ENCODE measurements at regions not wholly inside any gene's neighbourhood (a gene's known extent, or its start where the extent isn't known, plus 50 kb on each side); places are given as distances from the start of the nearest gene placed in this dataset.

DNA sequence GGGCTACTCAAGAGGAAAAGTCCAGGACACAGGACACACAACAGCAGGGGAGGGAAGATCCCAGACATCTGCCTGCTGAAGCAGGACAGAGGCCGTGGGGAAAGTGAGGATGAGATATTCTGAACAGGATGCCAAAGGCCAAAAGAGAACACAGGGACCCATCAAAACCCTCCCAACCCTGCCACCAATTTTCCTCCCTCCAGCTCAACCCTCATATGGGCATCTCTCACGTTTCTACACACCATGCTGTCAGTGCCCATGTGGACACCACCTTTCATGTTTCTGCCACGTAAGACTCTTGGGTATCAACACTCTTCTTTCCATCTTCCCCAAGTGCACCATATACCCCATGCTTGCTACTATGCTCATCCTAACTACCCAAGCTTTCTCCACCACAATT lies 97.6 kb downstream of the RNASEH2B start:
- no TSS peak for BruUV-seq (replicated peaks)
- no peaks in the 10 kb centered on the region for H3K36me3 ChIP-seq (ENCODE audit: control insufficient read depth, insufficient read depth, low read length)
- H3K27ac Mint-ChIP-seq (ENCODE audit: unreplicated experiment), result no peak overlapping the region
- no peak overlapping the region for H3K4me3 ChIP-seq (ENCODE audit: low read depth, low read length)
- H3K27me3 Mint-ChIP-seq (ENCODE audit: insufficient read depth, unreplicated experiment), result no peaks in the 10 kb centered on the region
- no peaks in the 10 kb centered on the region for H3K36me3 Mint-ChIP-seq (ENCODE audit: insufficient read depth, unreplicated experiment)
- no peak for DNase-seq
- intact Hi-C loops (cut with micrococcal nuclease; ENCODE audit: unreplicated experiment), result loop anchor here (2.0 kb wide), 1 partner anchor 14 kb away; no protein-coding TSS in a partner anchor
- H3K27me3 ChIP-seq (replicated peaks; ENCODE audit: control insufficient read depth, insufficient read depth, low read length), result no peaks in the 10 kb centered on the region; the same call in 1 of the 2 replicates
- H3K4me1 Mint-ChIP-seq (ENCODE audit: low read depth, unreplicated experiment), result no peaks in the 10 kb centered on the region
- no peaks in the 10 kb centered on the region; the same call in 1 of the 2 replicates for H3K9me3 ChIP-seq
- ChIA-PET POLR2A (no interaction called here), CTCF (no interaction called here)
- no peaks in the 10 kb centered on the region for H3K9me3 Mint-ChIP-seq (ENCODE audit: unreplicated experiment)
- H3K4me3 Mint-ChIP-seq (ENCODE audit: unreplicated experiment), result no peak overlapping the region
- no peak for TF ChIP-seq CTCF (IDR thresholded peaks at IDR 0.05; ENCODE audit: insufficient read depth in 1 of 2, low read depth in 1 of 2, low read length in 1 of 2, severe bottlenecking in 1 of 2, unreplicated experiment in 1 of 2)
- peaks cover 29% of the 10 kb centered on the region for H3K4me1 ChIP-seq

DNA sequence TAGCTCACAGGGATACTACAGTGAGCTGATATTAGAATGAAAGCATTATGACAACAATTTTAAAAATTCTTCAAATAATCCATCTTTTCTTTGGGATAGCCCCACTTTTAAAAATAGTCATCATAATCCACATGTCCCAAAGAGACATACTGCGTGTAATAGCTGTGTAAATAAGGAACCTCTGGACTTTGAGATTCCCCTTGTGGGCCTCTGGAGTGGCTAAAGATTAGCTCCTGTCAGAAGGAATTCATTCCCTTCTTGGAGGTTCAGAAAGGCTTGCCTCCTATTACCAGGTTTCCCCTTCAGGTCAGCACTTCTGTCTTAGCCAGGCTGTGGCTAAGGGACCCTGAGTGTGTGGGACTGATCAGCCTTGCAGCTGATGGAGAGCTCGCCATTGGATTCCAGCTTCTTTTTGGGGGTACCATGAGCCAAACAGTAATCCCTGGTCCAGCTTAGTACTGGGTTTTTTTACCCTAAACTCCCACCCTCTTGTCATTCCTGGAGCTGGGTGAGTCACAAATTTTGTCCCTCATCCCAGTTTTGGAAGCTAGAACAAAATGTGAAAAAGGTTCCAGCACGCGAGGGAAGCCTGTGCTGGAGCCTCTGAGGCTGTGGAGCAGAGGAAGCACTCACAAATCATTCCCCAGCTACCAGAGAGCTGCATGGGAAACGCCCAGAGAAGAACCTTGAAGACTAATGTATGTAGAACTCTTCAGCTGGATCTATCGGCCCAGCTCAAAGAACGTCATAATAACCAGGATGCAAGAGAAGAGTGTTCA lies 96.7 kb downstream of the RNASEH2B start:
- Histone ChIP-seq H3K36me3 (ENCODE audit: control insufficient read depth, insufficient read depth, low read length) (no peaks in the 10 kb centered on the region), H3K4me3 (ENCODE audit: low read depth, low read length) (no peak overlapping the region), H3K9me3 (no peaks in the 10 kb centered on the region; the same call in 1 of the 2 replicates), H3K27me3 (replicated peaks; ENCODE audit: control insufficient read depth, insufficient read depth, low read length) (no peaks in the 10 kb centered on the region; the same call in 1 of the 2 replicates), H3K4me1 (peaks cover 29% of the 10 kb centered on the region)
- Mint-ChIP-seq H3K36me3 (ENCODE audit: insufficient read depth, unreplicated experiment) (no peaks in the 10 kb centered on the region), H3K4me1 (ENCODE audit: low read depth, unreplicated experiment) (no peaks in the 10 kb centered on the region), H3K27ac (ENCODE audit: unreplicated experiment) (no peak overlapping the region), H3K9me3 (ENCODE audit: unreplicated experiment) (no peaks in the 10 kb centered on the region), H3K4me3 (ENCODE audit: unreplicated experiment) (no peak overlapping the region), H3K27me3 (ENCODE audit: insufficient read depth, unreplicated experiment) (no peaks in the 10 kb centered on the region)
- BruUV-seq (replicated peaks), result TSS peak; percentile 98
- no peak for TF ChIP-seq CTCF (IDR thresholded peaks at IDR 0.05; ENCODE audit: insufficient read depth in 1 of 2, low read depth in 1 of 2, low read length in 1 of 2, severe bottlenecking in 1 of 2, unreplicated experiment in 1 of 2)
- peak; percentile 60 to 75 for DNase-seq
- intact Hi-C loops (cut with micrococcal nuclease; ENCODE audit: unreplicated experiment), result loop anchor here (1.0 to 2.0 kb wide), 2 partner anchors 13 to 38 kb away; no protein-coding TSS in a partner anchor
- POLR2A ChIA-PET, result interaction anchor here (0.6 to 1.4 kb wide), 2 partner anchors 13 to 745 kb away, joined by 3 to 8 read pairs; no protein-coding TSS in a partner anchor
- CTCF ChIA-PET, result interaction anchor here (0.9 to 1.5 kb wide), 8 partner anchors 13 to 94 kb away, joined by 3 to 6 read pairs (median 4); no protein-coding TSS in a partner anchor

Data from Caco-2 (cell line).